ENCODE measurements at regions not wholly inside any gene's neighbourhood (a gene's known extent, or its start where the extent isn't known, plus 50 kb on each side); places are given as distances from the start of the nearest gene placed in this dataset.

GRCh38 chr4:188300385-188300784, 161.1 kb downstream of the TRIML1 start:
- H3K4me3 ChIP-seq (ENCODE audit: low read depth, low read length): no peak overlapping the region
- no peak for TF ChIP-seq CTCF (IDR thresholded peaks at IDR 0.05; ENCODE audit: low read depth, low read length)

- TF ChIP-seq CTCF (IDR thresholded peaks at IDR 0.05; ENCODE audit: low read depth, low read length): no peak
- H3K4me3 ChIP-seq (ENCODE audit: low read depth, low read length): no peak overlapping the region
Observed at GRCh38 chr4:188305690-188306089, 166.4 kb downstream of the TRIML1 start.

- no peak for TF ChIP-seq CTCF (IDR thresholded peaks at IDR 0.05; ENCODE audit: low read depth, low read length)
- no peak overlapping the region for H3K4me3 ChIP-seq (ENCODE audit: low read depth, low read length)
Observed at GRCh38 chr4:188307591-188307990, 168.3 kb downstream of the TRIML1 start.

GRCh38 chr4:188308142-188308541, 168.9 kb downstream of the TRIML1 start:
- TF ChIP-seq CTCF (IDR thresholded peaks at IDR 0.05; ENCODE audit: low read depth, low read length): no peak
- no peak overlapping the region for H3K4me3 ChIP-seq (ENCODE audit: low read depth, low read length)

- no peak for TF ChIP-seq CTCF (IDR thresholded peaks at IDR 0.05; ENCODE audit: low read depth, low read length)
- no peak overlapping the region for H3K4me3 ChIP-seq (ENCODE audit: low read depth, low read length)
Observed at GRCh38 chr4:188316391-188316790, 177.2 kb downstream of the TRIML1 start.

- H3K4me3 ChIP-seq (ENCODE audit: low read depth, low read length): no peak overlapping the region
- TF ChIP-seq CTCF (IDR thresholded peaks at IDR 0.05; ENCODE audit: low read depth, low read length): no peak
Observed at GRCh38 chr4:188328966-188329365, 189.7 kb downstream of the TRIML1 start.

- no peak for TF ChIP-seq CTCF (IDR thresholded peaks at IDR 0.05; ENCODE audit: low read depth, low read length)
- H3K4me3 ChIP-seq (ENCODE audit: low read depth, low read length): no peak overlapping the region
Observed at GRCh38 chr4:188329521-188329920, 190.3 kb downstream of the TRIML1 start.

Data from WI38 (cell line).